ENCODE measurements at regions not wholly inside any gene's neighbourhood (a gene's known extent, or its start where the extent isn't known, plus 50 kb on each side); places are given as distances from the start of the nearest gene placed in this dataset.

GRCh38 chr5:2201011-2201410 is 318.3 kb upstream of the IRX4 start:
- Histone ChIP-seq H3K4me3 (no peak overlapping the region), H3K9me3 (no peaks in the 10 kb centered on the region), H3K27ac (no peak overlapping the region), H3K27me3 (ENCODE audit: low read depth) (no peaks in the 10 kb centered on the region), H3K36me3 (no peaks in the 10 kb centered on the region), H3K4me1 (no peaks in the 10 kb centered on the region)
- TF ChIP-seq, protein P1, sequence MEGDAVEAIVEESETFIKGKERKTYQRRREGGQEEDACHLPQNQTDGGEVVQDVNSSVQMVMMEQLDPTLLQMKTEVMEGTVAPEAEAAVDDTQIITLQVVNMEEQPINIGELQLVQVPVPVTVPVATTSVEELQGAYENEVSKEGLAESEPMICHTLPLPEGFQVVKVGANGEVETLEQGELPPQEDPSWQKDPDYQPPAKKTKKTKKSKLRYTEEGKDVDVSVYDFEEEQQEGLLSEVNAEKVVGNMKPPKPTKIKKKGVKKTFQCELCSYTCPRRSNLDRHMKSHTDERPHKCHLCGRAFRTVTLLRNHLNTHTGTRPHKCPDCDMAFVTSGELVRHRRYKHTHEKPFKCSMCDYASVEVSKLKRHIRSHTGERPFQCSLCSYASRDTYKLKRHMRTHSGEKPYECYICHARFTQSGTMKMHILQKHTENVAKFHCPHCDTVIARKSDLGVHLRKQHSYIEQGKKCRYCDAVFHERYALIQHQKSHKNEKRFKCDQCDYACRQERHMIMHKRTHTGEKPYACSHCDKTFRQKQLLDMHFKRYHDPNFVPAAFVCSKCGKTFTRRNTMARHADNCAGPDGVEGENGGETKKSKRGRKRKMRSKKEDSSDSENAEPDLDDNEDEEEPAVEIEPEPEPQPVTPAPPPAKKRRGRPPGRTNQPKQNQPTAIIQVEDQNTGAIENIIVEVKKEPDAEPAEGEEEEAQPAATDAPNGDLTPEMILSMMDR (IDR thresholded peaks at IDR 0.05): no peak
- DNase-seq (no peak), ATAC-seq (no peak)
- intact Hi-C loops (cut with DNase I): no loop called here

DNA sequence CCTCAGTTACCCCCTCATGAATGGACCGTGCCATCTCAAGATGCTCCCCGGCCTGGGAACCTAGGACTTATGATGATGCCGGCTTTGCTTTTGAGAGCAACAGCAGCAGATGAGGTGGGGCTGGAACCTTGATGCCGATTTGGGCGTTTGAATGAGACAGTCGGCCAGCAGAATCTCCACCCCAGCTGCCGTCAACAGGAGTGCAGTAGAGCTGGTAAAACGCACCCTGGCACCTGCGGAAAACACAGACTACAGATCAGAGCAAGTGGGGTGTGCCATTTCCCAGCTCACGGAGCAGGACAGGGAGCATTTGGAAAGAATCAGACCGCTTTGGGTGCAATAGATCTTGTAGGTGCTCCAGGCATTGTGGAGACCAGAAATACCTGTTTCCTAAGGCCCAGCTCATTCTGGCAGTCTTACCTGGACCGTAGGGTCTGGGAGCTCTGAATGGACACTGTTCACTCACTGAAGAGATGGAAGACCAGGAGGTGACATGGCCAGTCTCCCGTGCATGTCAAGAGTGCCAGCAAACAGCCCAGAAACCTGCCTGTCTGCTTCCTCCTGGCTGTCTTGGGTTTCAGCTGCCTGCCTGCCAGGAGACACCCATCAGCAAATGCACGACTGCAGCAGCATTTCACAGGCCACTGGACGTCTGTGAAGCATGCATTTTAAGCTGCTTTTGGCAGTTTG is 317.7 kb upstream of the IRX4 start:
- H3K4me1 ChIP-seq: no peaks in the 10 kb centered on the region
- no peaks in the 10 kb centered on the region for H3K9me3 ChIP-seq
- TF ChIP-seq, protein P1 (IDR thresholded peaks at IDR 0.05): no peak
- no peaks in the 10 kb centered on the region for H3K27me3 ChIP-seq (ENCODE audit: low read depth)
- H3K4me3 ChIP-seq: no peak overlapping the region
- ATAC-seq (no peak), DNase-seq (no peak)
- intact Hi-C loops (cut with DNase I): no loop called here
- no peak overlapping the region for H3K27ac ChIP-seq
- H3K36me3 ChIP-seq: no peaks in the 10 kb centered on the region

DNA sequence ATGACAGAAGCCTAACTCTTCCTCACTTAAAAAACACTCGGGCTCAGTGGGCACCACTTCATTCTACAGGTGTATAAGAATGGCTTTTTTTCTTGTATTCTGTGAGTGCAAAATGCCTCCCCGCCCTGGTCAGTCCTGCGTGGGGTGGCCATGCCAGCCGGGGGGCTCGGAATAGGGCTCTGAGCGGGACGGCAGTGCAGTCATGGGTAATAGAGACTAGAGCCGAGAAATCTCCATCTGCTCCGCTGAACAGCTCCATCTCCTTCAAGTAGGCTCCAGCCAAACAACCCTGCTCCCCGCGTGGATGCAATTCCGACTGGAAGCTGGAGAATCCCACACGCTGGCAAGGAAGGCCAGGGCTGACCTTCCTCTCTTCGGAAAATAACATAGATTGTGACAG is 317.0 kb upstream of the IRX4 start:
- H3K36me3 ChIP-seq: no peaks in the 10 kb centered on the region
- no peak overlapping the region for H3K4me3 ChIP-seq
- TF ChIP-seq, protein P1 (IDR thresholded peaks at IDR 0.05): no peak
- no peaks in the 10 kb centered on the region for H3K27me3 ChIP-seq (ENCODE audit: low read depth)
- H3K9me3 ChIP-seq: peaks cover 6% of the 10 kb centered on the region
- no peak for ATAC-seq
- no peak overlapping the region for H3K27ac ChIP-seq
- intact Hi-C loops (cut with DNase I): no loop called here
- DNase-seq: no peak
- no peaks in the 10 kb centered on the region for H3K4me1 ChIP-seq

DNA sequence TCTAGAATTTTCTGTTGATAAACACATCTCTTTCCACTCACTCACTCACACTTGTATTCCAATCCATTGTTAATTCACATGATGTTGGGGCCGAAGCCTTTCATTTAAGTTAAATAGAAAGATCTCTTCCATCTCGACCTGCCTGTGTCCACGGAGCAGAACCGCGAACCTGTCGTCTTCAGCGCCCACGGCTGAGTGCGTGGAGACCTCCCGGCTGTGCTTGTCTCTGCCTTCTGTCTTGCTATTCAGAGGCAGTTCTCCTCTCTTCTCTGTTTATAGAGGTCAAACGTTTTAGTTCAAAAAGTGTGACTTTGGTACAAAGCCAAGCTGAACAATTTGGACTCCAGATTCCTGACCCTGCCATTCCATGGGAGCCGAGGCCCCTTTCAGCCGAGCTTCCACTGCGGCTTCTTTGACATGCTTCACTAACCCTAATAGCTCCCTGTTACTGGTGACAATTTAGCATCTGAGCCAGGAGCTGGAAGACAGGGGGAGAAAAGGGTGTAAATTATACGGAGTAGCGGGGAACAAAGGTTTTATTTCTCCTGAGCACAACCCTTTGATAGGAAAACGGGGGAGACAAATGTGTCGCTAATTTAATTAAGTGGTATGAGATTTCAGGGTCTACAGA is 314.4 kb upstream of the IRX4 start:
- H3K4me3 ChIP-seq: no peak overlapping the region
- H3K36me3 ChIP-seq: no peaks in the 10 kb centered on the region
- ATAC-seq: no peak
- peaks cover 7% of the 10 kb centered on the region for H3K9me3 ChIP-seq
- intact Hi-C loops (cut with DNase I): no loop called here
- TF ChIP-seq, protein P1 (IDR thresholded peaks at IDR 0.05): no peak
- DNase-seq: no peak
- no peaks in the 10 kb centered on the region for H3K4me1 ChIP-seq
- H3K27ac ChIP-seq: no peak overlapping the region
- H3K27me3 ChIP-seq (ENCODE audit: low read depth): no peaks in the 10 kb centered on the region

GRCh38 chr5:2196416-2196815 is 313.7 kb upstream of the IRX4 start:
- DNase-seq (no peak), ATAC-seq (no peak)
- Histone ChIP-seq H3K27ac (no peak overlapping the region), H3K27me3 (ENCODE audit: low read depth) (no peaks in the 10 kb centered on the region), H3K4me3 (no peak overlapping the region), H3K4me1 (no peaks in the 10 kb centered on the region), H3K36me3 (no peaks in the 10 kb centered on the region), H3K9me3 (peaks cover 7% of the 10 kb centered on the region)
- TF ChIP-seq, protein P1 (IDR thresholded peaks at IDR 0.05): no peak
- intact Hi-C loops (cut with DNase I): no loop called here

Data from lower lobe of right lung (tissue), 2 donors.